PC-3 (cell line): ENCODE measurements at regions not wholly inside any gene's neighbourhood (a gene's known extent, or its start where the extent isn't known, plus 50 kb on each side); places are given as distances from the start of the nearest gene placed in this dataset.

Experiments
- EZH2 ChIP-seq: fragments of 300-600 bp; sonication (generic); IDR thresholded peaks from one replicate; pipeline ENCODE4 v1.6.1; 2017; ENCODE audit warnings: antibody characterized with exemption, mild to moderate bottlenecking, low read length; ENCODE audit not compliant: unreplicated experiment
- EZH2phosphoT487 ChIP-seq: fragments of 300-600 bp; sonication (generic); IDR thresholded peaks from 2 replicates; pipeline ENCODE4 v1.6.1; 2018; ENCODE audit warnings: mild to moderate bottlenecking, antibody characterized with exemption, low read length, borderline replicate concordance
- TF ChIP-seq, protein P1 (sequence below): fragments of 300-600 bp; sonication (generic); conservative IDR thresholded peaks from 2 replicates; pipeline ENCODE4 v1.5.1; 2017; ENCODE audit warnings: antibody characterized with exemption, low read depth, mild to moderate bottlenecking, low read length

- TF ChIP-seq, protein P1, sequence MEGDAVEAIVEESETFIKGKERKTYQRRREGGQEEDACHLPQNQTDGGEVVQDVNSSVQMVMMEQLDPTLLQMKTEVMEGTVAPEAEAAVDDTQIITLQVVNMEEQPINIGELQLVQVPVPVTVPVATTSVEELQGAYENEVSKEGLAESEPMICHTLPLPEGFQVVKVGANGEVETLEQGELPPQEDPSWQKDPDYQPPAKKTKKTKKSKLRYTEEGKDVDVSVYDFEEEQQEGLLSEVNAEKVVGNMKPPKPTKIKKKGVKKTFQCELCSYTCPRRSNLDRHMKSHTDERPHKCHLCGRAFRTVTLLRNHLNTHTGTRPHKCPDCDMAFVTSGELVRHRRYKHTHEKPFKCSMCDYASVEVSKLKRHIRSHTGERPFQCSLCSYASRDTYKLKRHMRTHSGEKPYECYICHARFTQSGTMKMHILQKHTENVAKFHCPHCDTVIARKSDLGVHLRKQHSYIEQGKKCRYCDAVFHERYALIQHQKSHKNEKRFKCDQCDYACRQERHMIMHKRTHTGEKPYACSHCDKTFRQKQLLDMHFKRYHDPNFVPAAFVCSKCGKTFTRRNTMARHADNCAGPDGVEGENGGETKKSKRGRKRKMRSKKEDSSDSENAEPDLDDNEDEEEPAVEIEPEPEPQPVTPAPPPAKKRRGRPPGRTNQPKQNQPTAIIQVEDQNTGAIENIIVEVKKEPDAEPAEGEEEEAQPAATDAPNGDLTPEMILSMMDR, result no peak
- TF ChIP-seq EZH2phosphoT487 (no peak), EZH2 (no peak)
Observed at GRCh38 chr9:8012986-8013385, 213.4 kb upstream of the DMAC1 start.
